ENCODE measurements at regions not wholly inside any gene's neighbourhood (a gene's known extent, or its start where the extent isn't known, plus 50 kb on each side); places are given as distances from the start of the nearest gene placed in this dataset.
"Not testable (repeated sequence)": the region's sequence is repeated elsewhere in the genome, so short reads cannot be mapped to it uniquely, and the experiment has no call there.

DNA sequence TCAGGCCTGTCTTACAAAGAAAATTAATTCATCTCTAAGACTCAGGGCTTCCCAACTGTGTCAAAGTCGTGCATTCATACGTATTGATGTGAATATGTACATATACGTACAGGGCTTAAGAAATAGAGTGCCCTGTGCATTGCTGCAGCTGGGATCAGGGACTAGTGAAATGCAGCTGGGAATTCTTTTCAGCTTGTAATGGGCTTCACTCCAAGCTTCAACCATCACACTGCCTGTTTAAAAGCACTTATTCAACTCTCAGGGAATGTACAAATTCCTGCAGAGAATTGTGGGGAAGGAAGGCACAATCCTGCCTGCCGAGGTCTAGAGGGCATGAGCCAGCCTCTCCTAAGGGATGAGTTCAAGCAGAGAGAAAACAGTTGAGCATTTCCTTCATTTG is 59.6 kb upstream of the MAN2A1 start:
- no peak for DNase-seq (ENCODE audit: low read depth)

DNA sequence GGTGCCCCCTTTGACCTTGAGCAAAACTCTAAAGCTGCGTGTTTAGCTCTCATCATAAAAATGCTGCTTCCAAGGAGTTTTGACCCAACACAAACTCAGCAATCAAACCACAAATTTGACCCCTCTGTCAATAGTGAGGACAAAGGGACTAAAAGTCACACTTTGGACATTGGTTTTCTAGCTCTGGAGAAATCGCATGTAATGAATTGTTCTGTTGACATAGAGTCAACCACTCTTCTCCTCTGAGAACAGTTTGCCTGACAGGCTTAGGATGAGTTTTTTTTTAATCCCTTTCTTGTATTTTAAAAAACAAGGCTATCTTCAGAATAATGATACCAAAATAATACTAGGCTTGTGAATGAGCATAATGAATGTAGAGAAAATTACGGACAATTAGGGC is 61.1 kb upstream of the MAN2A1 start:
- no peak for DNase-seq (ENCODE audit: low read depth)

DNA sequence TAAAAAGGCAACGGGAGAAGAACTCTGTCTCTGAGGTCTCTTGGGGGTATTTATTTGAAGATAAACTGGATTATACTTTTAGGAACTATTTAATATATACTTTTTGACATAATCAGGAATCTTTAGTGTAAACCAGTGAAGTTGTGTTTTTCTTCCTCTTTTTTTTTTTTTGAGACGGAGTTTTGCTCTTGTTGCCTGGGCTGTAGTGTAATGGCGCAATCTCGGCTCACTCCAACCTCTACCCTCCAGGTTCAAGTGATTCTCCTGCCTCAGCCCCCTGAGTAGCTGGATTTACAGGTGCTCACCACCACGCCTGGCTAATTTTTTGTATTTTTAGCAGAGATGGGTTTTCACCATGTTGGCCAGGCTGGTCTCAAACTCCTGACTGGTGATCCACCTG is 68.5 kb upstream of the MAN2A1 start:
- not testable (repeated sequence) for DNase-seq (ENCODE audit: low read depth)

DNA sequence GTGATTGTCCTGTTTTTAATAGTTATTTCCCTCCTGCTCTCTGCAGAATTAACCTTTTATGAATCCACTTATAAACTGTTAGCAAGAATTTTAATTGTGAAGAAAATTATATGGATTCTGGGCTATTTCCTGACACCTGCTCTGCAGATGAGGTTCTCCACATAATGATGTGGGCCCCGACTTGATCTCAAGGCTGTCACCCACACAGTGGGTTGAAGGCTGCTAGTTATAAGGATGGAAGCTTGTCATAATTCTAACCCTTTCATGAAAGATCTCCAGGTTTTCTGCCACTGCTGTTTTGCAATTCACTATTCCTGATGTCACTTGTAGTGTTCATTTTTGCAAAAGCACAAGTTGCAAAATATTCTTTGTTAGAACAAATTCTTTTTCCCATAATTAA is 69.1 kb upstream of the MAN2A1 start:
- DNase-seq (ENCODE audit: low read depth), result no peak

DNA sequence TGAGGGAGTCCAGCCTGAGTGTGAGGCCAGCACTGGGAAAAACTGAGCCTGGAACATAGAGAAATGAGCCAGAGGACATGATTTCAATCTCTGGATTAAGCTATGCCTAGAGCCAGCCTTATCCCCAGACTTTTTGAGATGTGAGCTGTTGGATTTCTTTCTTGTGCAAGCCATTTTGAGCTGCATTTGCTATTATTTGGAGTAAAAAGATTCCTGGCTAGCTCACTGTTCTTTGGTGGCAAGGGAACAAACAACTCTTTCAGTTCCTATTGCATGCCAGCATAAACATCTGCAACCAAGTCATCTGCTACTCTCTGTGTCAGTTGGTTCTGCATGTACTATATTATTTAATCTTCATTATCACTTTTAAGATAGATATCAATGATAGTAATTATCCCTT is 70.1 kb upstream of the MAN2A1 start:
- no peak for DNase-seq (ENCODE audit: low read depth)

DNA sequence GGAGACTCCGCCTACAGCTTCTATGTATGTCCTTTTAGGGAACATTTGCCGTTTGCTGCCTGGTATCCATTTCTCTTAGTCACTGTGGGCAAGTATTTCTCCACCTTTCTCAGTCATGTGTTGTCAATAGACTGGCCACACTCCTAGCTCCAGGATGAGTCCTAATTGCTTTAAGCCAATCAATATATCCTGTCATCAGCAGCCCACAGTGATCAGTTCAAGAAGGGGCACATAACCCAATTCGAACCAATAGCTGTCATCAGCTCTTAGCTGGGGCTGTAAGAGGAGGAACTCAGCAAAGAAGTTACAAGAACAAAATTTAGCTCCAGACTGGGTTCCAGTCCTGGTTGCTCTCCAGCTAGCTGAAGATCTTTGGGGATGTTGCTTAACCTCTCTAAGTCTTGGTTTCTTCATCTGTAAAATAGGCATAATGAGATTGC is 70.7 kb upstream of the MAN2A1 start:
- no peak for DNase-seq (ENCODE audit: low read depth)

DNA sequence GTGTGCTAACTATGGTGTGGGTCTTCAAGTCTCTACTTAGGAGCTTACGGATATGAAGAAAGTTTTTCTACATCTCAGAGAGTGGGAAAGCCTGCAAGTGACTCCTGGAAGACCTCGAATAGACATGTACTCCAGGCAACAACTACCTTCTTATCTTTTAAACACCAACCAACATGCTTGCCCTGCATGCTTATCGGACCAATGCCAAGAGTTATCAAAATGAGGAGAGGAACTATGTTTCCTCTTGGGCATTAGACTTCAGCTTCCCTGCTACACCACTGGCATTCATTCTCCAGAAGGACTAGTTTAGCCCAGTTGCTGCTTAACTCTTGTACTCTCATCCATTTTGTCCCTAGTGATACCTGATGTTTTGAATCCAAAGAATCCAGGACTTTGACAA is 74.7 kb upstream of the MAN2A1 start:
- DNase-seq (ENCODE audit: low read depth), result no peak

DNA sequence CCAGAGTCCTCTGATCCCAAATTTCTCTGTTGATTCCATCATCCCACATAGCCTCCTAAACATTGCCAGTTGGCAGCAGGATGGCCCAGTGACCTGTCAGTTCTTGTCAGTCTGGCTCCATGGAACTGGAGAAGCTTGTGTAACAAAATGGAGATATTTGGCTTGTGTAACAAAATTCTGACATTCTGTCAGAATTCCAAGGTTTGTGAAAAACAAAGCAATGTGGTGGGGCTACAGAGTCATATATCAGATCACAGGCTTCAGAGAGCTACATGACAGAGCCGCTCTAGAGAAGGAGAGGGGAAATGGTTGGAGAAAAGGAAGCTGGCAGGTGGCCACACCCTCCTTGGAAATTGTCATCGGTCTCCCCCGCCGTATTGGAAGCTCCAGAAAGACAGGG is 75.4 kb upstream of the MAN2A1 start:
- DNase-seq (ENCODE audit: low read depth), result no peak

DNA sequence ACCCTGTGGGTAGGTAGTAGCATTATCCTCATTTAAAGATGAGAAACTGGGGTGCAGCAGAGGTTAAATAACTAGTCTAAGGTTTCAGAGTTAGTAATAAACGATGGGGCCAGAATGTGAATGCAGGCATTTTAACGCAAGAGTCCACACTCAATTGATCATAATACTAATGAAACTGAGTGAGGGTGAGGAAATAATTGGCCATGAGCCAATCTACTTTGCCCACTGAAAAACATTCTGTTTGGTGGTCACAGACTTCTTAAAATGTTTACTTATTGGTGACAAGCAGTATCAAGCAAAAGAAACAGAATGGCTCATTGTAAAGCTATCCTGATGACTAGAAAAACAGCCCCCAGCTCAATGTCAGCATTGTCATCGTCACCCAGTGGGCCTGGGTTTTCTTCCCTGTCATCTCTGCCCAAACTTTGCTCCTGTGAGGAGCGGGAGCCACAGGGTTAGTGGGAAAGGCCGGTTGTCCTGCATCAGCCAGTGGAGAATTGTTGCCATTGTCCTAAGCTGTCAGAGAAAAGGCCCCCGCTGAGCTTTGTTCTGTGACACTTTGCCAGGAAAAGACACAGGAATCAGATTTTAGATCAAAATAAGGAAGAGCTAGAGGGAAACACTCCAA is 77.3 kb upstream of the MAN2A1 start:
- DNase-seq (ENCODE audit: low read depth), result no peak

DNA sequence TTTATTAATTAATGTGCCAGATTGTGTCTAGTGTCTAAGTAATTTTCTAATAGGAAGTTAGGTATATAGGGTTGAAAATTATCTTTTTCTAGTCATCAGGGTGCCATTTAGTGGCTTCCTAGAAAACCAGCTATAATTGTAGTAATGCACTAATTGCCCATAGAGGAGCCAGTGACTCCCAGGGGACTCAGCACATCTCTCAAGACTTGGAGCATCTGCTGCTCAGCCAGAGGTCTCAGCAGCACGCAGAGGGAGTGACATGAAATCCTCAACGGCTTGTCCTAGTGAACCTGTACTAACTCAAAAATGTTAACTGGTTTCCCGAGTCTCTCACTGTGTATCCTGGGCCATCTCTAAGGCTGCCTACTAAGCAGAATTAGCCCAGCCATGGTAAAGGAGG is 78.2 kb upstream of the MAN2A1 start:
- DNase-seq (ENCODE audit: low read depth), result no peak

DNA sequence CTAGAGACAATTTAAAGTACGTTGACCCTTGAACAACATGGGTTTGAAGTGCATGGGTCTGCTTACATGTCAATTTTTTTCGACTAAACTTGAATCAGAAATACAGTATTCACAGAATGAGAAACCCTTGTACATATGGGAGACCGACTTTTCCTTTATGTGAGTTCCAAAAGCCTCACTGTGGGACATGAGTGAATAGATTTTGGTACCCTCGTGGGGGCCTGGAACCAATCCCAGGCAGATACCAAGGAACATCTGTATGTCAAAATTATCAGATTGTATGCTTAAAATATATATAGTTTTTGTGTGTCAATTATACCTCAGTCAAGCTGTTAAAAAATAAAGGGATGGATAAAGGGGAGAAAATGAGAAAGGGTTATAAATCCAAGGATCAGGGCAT is 78.7 kb upstream of the MAN2A1 start:
- no peak for DNase-seq (ENCODE audit: low read depth)

DNA sequence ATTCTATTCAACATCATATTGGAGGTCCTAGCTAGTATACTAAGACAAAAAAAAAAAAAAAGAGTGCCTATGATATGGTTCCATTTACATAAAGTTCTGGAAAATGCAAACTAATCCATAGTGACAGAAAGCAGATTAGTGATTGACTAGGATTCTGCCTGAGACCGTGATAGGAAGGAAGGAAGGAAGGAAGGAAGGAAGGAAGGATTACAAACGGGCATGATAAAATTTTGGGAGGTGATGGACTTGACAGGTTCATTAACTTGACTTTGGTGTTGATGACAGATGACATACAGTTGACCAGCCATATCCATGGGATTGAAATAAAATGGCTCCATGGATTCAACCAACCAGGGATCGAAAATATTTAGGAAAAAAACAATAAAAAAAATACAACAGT is 79.1 kb upstream of the MAN2A1 start:
- DNase-seq (ENCODE audit: low read depth), result no peak

DNA sequence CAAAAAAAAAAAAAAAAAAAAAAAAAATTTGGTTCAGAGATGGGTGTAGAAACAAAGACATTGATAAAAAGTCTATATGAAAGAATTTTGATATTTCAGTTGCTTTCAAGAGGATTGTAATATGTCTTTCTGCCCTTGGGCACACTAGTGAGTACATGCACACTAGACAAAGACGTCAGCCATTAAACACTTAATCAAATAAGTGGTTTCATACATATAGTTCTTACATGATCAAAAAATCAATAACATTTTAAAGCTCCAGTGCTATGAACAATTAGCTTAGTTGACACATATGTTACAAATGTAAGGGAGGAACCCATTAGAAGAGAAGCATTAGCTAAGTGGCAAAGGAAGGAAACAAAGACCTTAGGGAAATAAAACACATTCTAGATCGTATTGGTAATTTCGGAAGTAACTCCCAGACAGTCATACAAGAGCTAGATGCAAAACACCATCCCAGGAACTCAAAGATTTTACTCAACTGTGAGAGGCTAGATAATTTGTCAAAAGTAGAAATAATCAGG is 84.5 kb upstream of the MAN2A1 start:
- DNase-seq (ENCODE audit: low read depth), result no peak

DNA sequence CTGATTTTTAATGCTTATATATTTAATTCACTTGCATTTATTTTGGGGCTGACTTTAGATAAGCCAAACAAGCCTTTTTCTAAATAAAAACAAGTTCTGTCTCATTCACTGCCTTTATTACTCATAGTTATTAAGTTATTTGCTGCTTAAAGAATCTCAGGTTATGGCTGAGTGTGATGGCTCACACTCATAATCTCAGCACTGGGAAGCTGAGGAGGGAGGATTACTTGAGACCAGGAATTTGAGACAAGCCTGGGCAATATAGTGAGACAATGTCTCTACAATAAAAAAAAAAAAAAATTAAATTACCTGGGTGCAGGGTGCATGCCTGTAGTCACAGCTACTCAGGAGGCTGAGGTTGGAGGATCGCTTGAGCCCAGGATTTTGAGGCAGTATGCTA is 85.0 kb upstream of the MAN2A1 start:
- no peak for DNase-seq (ENCODE audit: low read depth)

DNA sequence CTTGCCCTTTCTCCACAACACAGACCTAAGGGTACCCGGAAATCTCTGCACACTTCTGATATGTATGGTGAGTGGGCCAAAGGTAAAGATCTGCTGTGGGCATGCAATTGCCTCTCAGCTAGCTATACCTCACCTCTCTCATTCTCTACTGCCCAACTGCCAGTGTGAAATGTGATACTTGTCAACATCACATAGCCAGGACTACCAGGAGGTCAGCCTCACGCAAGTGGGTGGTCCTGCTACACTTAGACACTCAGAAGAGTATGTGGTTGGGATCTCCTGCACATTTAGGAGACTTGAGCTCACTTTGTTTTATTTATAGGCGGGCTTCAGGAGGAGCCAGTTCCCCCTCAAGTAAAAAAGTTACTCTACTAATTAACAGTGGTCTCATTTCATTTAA is 88.0 kb upstream of the MAN2A1 start:
- DNase-seq (ENCODE audit: low read depth), result no peak

DNA sequence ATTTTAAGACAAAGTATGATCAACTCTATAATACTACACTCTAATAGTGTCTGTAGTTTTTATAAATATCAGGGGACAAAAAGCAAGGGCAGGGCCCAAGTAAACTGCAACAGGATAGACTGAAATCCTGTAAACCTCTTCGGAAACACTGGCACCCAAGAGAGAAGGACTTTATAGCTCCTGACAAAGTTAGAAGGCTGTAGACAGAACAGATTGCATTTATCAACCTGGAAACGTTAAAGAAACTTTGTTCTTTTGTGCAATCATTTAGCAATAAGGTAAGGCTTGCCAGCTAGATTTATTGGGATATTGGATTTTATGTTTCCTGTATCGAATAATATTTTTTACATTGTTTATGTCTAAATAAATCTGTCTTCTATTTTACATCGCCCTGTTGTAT is 91.8 kb upstream of the MAN2A1 start:
- DNase-seq (ENCODE audit: low read depth), result no peak

DNA sequence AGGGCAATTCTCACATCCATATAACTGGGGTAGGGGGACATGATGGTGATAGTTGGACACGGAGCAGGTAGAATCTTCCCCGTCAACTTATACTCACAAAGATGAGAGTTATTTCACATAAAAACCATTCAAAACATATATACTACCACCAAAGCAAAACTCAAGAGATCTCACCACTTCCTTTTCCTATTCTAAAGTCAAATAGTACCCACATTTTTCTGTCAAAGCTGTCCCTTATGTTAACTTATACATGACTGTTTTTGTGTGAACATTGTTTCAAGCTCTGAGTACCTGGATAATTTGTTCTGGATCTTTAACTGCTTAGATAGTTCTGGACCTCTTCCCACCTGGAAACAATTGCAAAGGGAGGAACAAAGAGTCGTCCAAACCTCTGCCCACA is 95.5 kb upstream of the MAN2A1 start:
- no peak for DNase-seq (ENCODE audit: low read depth)

DNA sequence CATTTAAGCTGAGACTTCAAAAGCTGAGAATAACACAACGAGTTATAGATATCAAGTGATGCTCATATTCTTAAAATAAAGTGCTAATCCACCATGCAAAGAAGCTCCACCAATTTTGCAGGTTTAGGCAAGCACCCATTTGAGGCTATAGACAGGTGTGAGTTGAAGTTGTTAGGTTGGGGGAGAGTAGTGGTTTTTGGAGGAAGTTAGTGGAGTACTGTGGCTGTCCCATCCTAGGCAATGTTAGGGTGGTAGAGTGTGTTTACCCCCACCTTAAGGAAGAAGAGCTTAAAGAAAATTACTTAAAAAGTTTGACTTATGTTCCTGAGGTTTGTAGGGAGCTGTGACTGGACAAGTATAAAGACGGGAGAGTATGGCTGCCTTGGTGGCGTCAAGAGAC is 98.9 kb upstream of the MAN2A1 start:
- DNase-seq (ENCODE audit: low read depth), result no peak

DNA sequence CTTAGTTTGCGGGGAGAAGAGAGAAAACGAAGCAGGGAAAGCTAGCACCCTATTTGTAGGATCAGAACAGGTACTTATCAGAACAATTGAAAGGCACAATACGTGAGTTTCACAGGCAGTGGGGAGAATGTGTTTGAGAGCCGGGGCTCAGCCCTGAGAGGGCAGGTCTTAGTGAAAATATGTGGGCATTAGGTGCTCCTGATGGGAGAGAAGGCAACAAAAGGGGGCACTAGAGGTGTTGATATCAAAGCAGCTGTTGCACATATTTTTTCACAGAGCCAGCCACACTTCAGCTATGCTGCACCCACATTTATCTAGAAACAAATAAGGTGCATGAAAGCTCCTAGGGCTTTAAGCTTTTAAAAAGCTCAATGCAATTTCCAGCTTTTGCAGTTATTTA is 99.7 kb upstream of the MAN2A1 start:
- no peak for DNase-seq (ENCODE audit: low read depth)

DNA sequence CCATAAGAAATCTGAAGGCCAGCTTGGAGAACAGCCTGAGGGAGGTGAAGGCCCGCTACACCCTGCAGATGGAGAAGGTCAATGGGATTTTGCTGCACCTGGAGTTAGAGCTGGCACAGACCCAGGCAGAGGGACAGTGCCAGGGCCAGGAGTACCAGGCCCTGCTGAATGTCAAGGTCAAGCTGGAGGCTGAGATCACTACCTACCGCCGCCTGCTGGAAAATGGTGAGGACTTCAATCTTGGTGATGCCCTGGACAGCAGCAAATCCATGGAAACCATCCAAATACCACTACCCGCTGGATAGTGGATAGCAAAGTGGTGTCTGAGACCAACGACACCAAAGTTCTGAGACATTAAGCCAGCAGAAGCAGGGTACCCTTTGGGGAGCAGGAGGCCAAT is 100.5 kb upstream of the MAN2A1 start:
- no peak for DNase-seq (ENCODE audit: low read depth)

DNA sequence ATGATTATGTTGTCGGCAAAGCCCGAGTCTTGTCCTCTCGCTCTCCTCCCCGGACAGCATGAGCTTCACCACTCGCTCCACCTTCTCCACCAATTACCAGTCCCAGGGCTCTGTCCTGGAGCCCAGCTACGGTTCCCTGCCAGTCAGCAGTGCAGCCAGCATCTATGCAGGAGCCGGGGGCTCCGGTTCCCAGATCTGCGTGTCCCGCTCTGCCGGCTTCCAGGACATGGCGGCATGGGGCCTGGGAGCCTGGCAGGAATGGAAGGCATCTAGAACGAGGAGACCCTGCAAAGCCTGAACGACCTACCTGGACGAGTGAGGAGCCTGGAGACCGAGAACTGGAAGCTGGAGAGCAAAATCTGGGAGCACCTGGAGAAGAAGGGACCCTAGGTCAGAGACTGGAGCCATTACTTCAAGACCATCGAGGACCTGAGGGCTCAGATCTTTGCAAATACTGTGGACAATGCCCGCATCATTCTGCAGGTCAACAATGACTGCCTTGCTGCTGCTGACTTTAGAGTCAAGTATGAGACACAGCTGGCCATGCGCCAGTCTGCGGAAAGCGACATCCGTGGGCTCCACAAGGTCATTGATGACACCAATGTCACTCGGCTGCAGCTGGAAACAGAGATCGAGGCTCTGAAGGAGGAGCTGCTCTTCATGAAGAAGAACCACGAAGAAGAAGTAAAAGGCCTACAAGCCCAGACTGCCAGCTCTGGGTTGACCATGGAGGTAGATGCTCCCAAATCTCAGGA is 101.3 kb upstream of the MAN2A1 start:
- DNase-seq (ENCODE audit: low read depth), result no peak

DNA sequence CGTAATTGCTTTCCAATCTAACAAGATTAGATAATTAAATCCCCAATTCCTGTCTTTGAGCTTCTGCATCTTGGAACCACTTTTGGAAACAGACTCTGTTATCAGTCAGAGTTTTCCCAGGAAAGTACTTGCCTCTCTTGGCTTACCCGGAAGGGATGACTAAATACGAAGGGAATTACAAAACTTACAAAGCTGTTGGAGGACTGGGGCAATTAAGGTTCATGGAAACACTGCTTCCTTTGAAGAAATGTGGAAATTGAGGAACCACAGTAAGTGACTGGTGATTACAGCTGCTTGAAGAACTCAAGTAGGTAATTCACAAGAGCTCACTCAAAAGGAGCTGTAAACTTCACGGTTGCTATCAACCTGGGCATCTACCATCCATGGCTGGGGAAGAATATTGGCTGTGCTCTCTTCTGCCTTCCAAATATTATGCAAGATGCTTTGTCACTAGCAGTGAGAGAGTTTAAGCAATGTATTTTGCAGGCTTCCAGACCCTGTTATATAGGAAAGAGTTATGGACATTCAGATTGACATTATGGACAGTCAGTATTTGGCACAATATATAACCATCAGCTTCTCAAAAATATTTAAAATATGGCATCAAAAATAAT is 104.6 kb upstream of the MAN2A1 start:
- no peak for DNase-seq (ENCODE audit: low read depth)

DNA sequence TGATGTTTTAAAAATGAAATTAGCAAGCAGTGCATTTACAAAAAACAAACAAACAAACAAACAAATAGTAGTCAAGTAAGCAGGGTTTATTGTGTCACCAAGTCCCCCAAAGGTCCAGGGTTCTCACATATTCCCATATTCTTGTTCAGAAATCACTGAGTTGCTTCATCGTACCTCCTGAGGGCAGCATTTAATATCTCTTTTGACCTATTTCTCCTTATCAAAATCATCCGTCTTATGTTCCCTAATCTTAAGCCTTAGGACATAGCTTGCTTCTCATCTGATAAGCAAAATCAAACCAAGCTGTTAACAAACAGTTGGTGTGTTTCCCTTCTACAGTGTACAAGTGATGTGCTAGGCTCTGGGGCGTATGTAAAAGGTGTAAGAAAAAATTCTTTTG is 109.5 kb upstream of the MAN2A1 start:
- DNase-seq (ENCODE audit: low read depth), result no peak

DNA sequence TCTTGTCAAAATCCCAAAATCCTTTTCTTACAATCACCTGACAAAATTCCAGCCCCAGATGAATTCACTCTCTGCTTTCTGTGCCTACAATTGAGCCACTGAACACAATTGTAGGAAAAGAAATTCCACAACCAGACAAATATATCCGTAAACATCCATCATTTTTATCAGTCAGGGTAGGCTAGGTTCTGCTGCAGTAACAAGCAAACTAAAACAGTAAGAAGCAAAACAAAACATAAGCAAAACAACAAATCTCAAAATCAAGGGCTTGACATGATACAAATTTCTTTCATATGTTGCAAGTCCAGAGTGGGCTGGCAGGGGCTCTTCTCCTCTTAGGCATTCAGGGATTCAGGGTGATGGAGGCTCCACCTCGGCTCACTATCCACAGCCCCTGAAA is 114.2 kb upstream of the MAN2A1 start:
- DNase-seq (ENCODE audit: low read depth), result no peak

Measured in activated T-cell treated with anti-CD3 and anti-CD28 coated beads for 1 hour (primary cell).